GM12878 (cell line): ENCODE measurements at regions not wholly inside any gene's neighbourhood (a gene's known extent, or its start where the extent isn't known, plus 50 kb on each side); places are given as distances from the start of the nearest gene placed in this dataset.

Experiments
- ATAC-seq: fragments of 200-7000 bp; cut with Tn5 transposase; 3 replicates; pipeline ENCODE4 v1.9.1; 2020; ENCODE audit warnings: mild to moderate bottlenecking, moderate library complexity
- BruUV-seq: library from RNA; stranded (reverse); fragments of 400-500 nt; replicated peaks from 2 replicates; lab custom pipeline; 2021; lab: Mats Ljungman, UMichigan
- CTCF ChIA-PET: fragments of 300-600 bp; sonication (Branson Sonifier 250); formaldehyde crosslinking; extraction: SDS; loops from one replicate; lab custom pipeline; 2021; ENCODE audit warnings: inconsistent platforms; lab: Yijun Ruan, JAX
- POLR2A ChIA-PET: fragments of 350-600 bp; formaldehyde crosslinking; extraction: SDS; loops from one replicate; lab custom pipeline; 2021; ENCODE audit warnings: inconsistent platforms; lab: Charles Lee
- RAD21 ChIA-PET: fragments of 300-600 bp; sonication (Branson Sonifier 250); formaldehyde crosslinking; loops from one replicate; lab custom pipeline; 2023; ENCODE audit warnings: antibody characterized with exemption; ENCODE audit not compliant: unreplicated experiment; lab: Charles Lee
- SMC1A ChIA-PET: fragments of 300-600 bp; sonication (Branson Sonifier 250); formaldehyde crosslinking; loops from one replicate; lab custom pipeline; 2023; ENCODE audit not compliant: unreplicated experiment, uncharacterized antibody; lab: Charles Lee
- DNase-seq: peaks from one replicate; pipeline ENCODE4 v3.0.0-alpha.2; 2011; ENCODE audit warnings: low read depth, low spot score
- FAIRE-seq: peaks from 3 replicates; lab custom pipeline; 2011; peaks lifted over from hg19 to GRCh38; lab: Jason Lieb, UNC
- H2AFZ ChIP-seq: 2 replicates; pipeline ENCODE4 v1.6.0; 2011; ENCODE audit warnings: low read depth, low read length, control low read depth; ENCODE audit not compliant: control insufficient read depth
- H3K27ac ChIP-seq: 2 replicates; pipeline ENCODE4 v1.5.1; 2011; ENCODE audit warnings: control low read depth; ENCODE audit not compliant: control insufficient read depth, insufficient read depth
- H3K27me3 ChIP-seq, 2 experiments: replicated peaks in 1 of 2; 2 replicates each; pipeline versions ENCODE4 v1.6.0 to v1.6.1; 2011; ENCODE audit warnings: low read length in 1 of 2; ENCODE audit not compliant: control insufficient read depth in 2 of 2, insufficient read depth in 2 of 2
- H3K36me3 ChIP-seq, 2 experiments: 2 replicates each; pipeline ENCODE4 v1.5.1; 2011; ENCODE audit warnings: low read length in 1 of 2; ENCODE audit not compliant: control insufficient read depth in 2 of 2, insufficient read depth in 2 of 2
- H3K4me1 ChIP-seq: 2 replicates; pipeline ENCODE4 v1.6.1; 2011; ENCODE audit warnings: mild to moderate bottlenecking, low read length, moderate library complexity, mixed read lengths; ENCODE audit not compliant: control insufficient read depth, insufficient read depth
- H3K4me2 ChIP-seq: 2 replicates; pipeline ENCODE4 v1.6.0; 2011; ENCODE audit warnings: control low read depth; ENCODE audit not compliant: control insufficient read depth, insufficient read depth
- H3K4me3 ChIP-seq: fragments of 200-600 bp; sonication (generic); 2 replicates; pipeline ENCODE4 v1.5.1; 2016
- H3K79me2 ChIP-seq: 2 replicates; pipeline ENCODE4 v1.6.0; 2011; ENCODE audit warnings: low read length; ENCODE audit not compliant: control insufficient read depth, insufficient read depth
- H3K9ac ChIP-seq: 2 replicates; pipeline ENCODE4 v1.8.0; 2011; ENCODE audit warnings: low read length, control low read depth, mixed read lengths; ENCODE audit not compliant: control insufficient read depth, insufficient read depth
- H3K9me3 ChIP-seq: replicated peaks from 3 replicates; pipeline ENCODE4 v1.5.1; 2011; ENCODE audit warnings: mild to moderate bottlenecking, low read length; ENCODE audit not compliant: control insufficient read depth, insufficient read depth
- H4K20me1 ChIP-seq: 2 replicates; pipeline ENCODE4 v1.6.0; 2011; ENCODE audit not compliant: control insufficient read depth, insufficient read depth
- HDAC2 ChIP-seq: fragments of 200-600 bp; sonication (generic); IDR thresholded peaks from 2 replicates; pipeline ENCODE4 v1.6.1; 2017
- MEF2A ChIP-seq: IDR thresholded peaks from 2 replicates; pipeline ENCODE4 v1.6.1; 2011; ENCODE audit warnings: low read depth, mild to moderate bottlenecking, low read length, moderate library complexity; ENCODE audit not compliant: insufficient read depth
- MLLT1 ChIP-seq: fragments of 450-650 bp; IDR thresholded peaks from 2 replicates; pipeline ENCODE4 v1.6.1; 2016; ENCODE audit warnings: mild to moderate bottlenecking
- NR2C1 ChIP-seq: fragments of 450-650 bp; IDR thresholded peaks from 2 replicates; pipeline ENCODE4 v1.6.1; 2017; ENCODE audit warnings: antibody characterized with exemption, mild to moderate bottlenecking, moderate library complexity
- RELB ChIP-seq: fragments of 450-650 bp; IDR thresholded peaks from 2 replicates; pipeline ENCODE4 v1.6.1; 2017; ENCODE audit warnings: low read depth, mild to moderate bottlenecking, moderate library complexity
- WRNIP1 ChIP-seq: IDR thresholded peaks from 2 replicates; pipeline ENCODE4 v1.6.1; 2011; ENCODE audit warnings: low read depth, low read length, improper control_type of control experiment, borderline replicate concordance
- YY1 ChIP-seq: IDR thresholded peaks from 2 replicates; pipeline ENCODE4 v1.6.1; 2011; ENCODE audit warnings: low read depth, mild to moderate bottlenecking, low read length
- ZBTB11 ChIP-seq: fragments of 450-650 bp; formaldehyde crosslinking; IDR thresholded peaks from 2 replicates; pipeline ENCODE4 v1.5.0; 2022; ENCODE audit warnings: mild to moderate bottlenecking, missing genetic modification characterization
- WGBS: methylation state at CpG from one replicate; pipeline ENCODE4 v1.1.6; 2016; ENCODE audit warnings: low lambda C conversion rate; ENCODE audit not compliant: insufficient replicate concordance, insufficient coverage; ENCODE audit errors: missing lambda C conversion rate; 5-methylcytosine and 5-hydroxymethylcytosine counted together
- in situ Hi-C: fragments of 300-500 bp; cut with MboI; formaldehyde crosslinking; loops from 9 replicates; pipeline ENCODE4 v1.14.3; 2018; ENCODE audit warnings: mixed read lengths
- intact Hi-C: fragments of 100-400 bp; cut with micrococcal nuclease; formaldehyde crosslinking; loops from one replicate; pipeline ENCODE4 v1.14.2; 2022; ENCODE audit not compliant: unreplicated experiment
- TF ChIP-seq, protein P1 (sequence below): fragments of 450-650 bp; IDR thresholded peaks from 2 replicates; pipeline ENCODE4 v1.6.1; 2017; ENCODE audit warnings: mild to moderate bottlenecking, moderate library complexity
- TF ChIP-seq, protein P2 (sequence below): IDR thresholded peaks from 2 replicates; pipeline ENCODE4 v1.6.1; 2011; ENCODE audit warnings: low read depth, mild to moderate bottlenecking, low read length, moderate library complexity, borderline replicate concordance; ENCODE audit errors: extremely low read depth

- TF ChIP-seq MLLT1, result no peak
- TF ChIP-seq WRNIP1, result no peak
- TF ChIP-seq, protein P1, sequence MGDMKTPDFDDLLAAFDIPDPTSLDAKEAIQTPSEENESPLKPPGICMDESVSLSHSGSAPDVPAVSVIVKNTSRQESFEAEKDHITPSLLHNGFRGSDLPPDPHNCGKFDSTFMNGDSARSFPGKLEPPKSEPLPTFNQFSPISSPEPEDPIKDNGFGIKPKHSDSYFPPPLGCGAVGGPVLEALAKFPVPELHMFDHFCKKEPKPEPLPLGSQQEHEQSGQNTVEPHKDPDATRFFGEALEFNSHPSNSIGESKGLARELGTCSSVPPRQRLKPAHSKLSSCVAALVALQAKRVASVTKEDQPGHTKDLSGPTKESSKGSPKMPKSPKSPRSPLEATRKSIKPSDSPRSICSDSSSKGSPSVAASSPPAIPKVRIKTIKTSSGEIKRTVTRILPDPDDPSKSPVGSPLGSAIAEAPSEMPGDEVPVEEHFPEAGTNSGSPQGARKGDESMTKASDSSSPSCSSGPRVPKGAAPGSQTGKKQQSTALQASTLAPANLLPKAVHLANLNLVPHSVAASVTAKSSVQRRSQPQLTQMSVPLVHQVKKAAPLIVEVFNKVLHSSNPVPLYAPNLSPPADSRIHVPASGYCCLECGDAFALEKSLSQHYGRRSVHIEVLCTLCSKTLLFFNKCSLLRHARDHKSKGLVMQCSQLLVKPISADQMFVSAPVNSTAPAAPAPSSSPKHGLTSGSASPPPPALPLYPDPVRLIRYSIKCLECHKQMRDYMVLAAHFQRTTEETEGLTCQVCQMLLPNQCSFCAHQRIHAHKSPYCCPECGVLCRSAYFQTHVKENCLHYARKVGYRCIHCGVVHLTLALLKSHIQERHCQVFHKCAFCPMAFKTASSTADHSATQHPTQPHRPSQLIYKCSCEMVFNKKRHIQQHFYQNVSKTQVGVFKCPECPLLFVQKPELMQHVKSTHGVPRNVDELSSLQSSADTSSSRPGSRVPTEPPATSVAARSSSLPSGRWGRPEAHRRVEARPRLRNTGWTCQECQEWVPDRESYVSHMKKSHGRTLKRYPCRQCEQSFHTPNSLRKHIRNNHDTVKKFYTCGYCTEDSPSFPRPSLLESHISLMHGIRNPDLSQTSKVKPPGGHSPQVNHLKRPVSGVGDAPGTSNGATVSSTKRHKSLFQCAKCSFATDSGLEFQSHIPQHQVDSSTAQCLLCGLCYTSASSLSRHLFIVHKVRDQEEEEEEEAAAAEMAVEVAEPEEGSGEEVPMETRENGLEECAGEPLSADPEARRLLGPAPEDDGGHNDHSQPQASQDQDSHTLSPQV, result no peak
- TF ChIP-seq MEF2A, result no peak
- TF ChIP-seq NR2C1, result no peak
These were observed 202.2 kb downstream of the RGS3 start (continued) for GRCh38 chr9:113665756-113666155.

DNA sequence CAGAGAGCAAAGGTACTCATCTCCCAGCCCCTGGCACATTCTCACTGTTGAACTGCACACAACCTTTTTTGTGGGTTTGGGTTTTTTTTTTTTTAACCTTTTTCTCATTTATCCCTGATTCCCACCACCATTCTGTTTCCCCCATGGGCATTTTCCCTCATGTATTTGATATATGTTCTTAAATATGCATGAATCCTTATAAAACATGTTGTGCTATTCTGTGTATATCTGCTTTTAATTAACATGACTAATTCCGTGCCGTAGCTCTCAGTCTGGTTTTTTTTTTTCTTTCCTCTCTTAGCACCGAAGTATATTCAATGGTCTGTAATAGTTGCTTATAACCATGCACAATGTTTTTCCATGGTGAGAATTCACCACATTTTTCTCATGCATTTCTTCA, 204.5 kb downstream of the RGS3 start:
- WGBS, result 51% methylated on average over 3 of the region's 3 CpGs
- FAIRE-seq, result no peak
- Histone ChIP-seq H4K20me1 (no peaks in the 10 kb centered on the region), H3K27ac (no peak overlapping the region), H3K36me3 (no peaks in the 10 kb centered on the region), H3K27me3 (no peaks in the 10 kb centered on the region; a peak in 1 of 4 replicates), H2AFZ (no peak overlapping the region), H3K9me3 (no peaks in the 10 kb centered on the region), H3K79me2 (no peaks in the 10 kb centered on the region), H3K4me3 (no peak overlapping the region), H3K4me1 (no peaks in the 10 kb centered on the region), H3K9ac (no peak overlapping the region), H3K4me2 (no peak overlapping the region)
- intact Hi-C loops, result no loop called here
- POLR2A ChIA-PET, result no interaction called here
- no peak for ATAC-seq
- CTCF ChIA-PET, result interaction anchor here (0.6 to 1.2 kb wide), 2 partner anchors 15 to 252 kb away, joined by 5 to 6 read pairs; no protein-coding TSS in a partner anchor
- DNase-seq, result no peak
- no TSS peak for BruUV-seq
- SMC1A ChIA-PET, result interaction anchor here (3.0 kb wide), 1 partner anchor 11 kb away, joined by 27 read pairs; no protein-coding TSS in a partner anchor
- RAD21 ChIA-PET, result no interaction called here
- in situ Hi-C loops, result no loop called here
- TF ChIP-seq ZBTB11 (CRISPR knock-in tag) (no peak), RELB (no peak), YY1 (no peak), HDAC2 (no peak)
- TF ChIP-seq, protein P2, sequence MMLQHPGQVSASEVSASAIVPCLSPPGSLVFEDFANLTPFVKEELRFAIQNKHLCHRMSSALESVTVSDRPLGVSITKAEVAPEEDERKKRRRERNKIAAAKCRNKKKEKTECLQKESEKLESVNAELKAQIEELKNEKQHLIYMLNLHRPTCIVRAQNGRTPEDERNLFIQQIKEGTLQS, result no peak
